ENCODE measurements at regions not wholly inside any gene's neighbourhood (a gene's known extent, or its start where the extent isn't known, plus 50 kb on each side); places are given as distances from the start of the nearest gene placed in this dataset.
"Not testable (repeated sequence)": the region's sequence is repeated elsewhere in the genome, so short reads cannot be mapped to it uniquely, and the experiment has no call there.

DNA sequence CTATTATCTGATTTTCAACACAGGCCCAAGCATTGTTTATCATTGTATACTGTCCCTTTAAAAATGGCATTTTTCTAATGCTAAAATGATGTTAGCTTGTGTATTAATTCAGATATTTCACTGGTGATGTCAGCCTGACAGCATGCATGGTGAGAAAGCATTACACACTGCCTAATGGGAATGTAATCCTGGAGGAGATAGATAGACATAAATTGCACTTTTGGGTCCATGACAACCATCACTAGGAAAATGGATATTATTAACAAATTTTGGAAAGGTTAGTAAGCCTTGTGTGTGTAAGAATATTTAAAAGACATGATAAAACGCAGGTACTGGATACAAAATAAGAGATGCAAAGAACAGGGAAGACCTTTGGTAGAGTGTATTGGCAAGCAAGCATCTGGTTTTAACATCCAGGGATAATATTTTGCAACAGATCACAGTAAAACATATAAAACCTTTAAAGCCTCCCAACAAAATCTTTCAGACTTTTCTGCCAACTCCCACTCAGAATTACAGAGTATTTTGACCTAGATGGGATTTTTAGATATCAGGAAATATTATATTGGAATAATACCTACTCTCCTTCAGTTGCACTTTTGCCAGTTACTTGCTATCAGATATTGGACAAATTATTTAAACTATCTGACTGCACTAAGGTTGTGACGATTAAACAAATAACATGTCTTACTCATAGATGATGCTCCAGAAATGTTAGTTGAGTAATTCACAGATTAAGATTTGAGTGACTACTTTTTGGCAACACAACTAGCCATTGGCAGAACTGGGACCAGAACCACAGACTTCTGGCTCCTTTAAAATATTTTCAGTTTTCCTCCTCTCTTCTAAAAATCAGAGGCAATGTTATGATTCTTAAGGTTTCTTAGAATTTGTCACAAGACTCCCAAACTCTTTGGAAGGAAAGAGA is 291.6 kb upstream of the SEMA3C start:
- DNase-seq: no peak

DNA sequence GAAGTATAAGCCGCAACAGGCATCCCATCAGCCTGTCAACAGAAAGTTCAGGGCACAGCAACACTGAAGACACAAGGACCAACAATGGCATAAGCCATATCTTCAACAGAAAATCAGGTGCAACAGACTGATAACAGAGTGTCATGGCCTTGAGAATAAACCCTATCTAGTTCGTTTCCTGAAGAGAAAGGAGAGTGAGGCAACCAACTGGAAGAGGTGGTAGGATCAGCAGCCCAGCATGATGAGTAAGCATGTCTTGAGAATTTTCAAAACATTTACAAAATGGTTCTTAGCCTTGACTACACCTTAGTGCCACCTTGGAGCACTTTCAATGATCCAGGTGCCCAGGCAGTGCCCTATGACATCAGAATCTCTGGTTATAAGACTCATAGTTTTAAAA is 290.2 kb upstream of the SEMA3C start:
- no peak for DNase-seq

DNA sequence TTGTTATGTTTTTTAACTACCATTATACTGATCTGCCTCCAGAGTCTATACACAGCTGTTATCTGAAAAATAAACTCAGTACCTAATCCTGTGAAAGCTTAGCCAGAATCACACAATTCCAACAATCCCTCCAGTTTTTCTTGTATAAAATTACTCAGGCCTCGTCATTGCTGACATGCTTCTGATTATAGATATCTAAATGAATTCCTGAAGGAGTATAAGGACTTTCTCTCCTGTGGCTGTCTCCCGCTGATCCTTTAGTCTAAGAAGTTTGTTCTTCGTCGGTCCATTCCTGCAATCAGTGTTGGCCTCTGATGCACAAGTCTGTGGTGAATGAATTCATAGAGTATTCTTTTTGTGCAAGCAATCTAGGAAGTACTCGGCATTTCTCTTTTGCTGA is 288.9 kb upstream of the SEMA3C start:
- DNase-seq: no peak

DNA sequence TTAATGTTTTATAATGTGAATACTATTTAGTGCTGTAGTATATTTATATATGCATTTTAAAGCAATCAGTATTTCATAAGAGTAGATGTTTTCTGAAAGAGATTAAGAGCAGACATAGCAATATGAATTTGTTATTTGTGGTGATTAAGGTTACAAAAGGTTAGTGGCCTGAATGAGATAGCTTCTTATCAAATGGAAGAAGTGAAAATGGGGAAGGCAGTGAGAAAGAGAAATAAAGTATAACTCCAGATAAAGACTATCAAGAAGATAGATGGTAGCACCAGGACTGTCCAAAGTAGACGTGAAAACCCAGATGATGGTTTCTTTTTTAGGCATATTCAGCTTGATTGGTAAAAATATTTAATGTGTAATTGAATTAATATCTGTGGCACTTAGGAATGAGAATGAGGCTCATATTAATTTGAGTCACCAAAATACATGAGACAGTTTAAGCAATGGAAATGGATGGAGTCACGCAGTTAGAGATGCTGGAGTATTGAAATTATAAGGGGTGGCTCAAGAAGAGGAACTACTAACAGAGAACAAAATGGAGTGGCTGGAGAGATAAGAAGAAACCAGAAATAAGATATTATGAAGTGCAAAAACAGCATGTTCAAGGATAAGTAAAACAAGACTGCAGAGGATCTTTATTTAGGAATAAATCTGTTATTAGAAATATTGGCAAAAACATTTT is 288.0 kb upstream of the SEMA3C start:
- DNase-seq: no peak

DNA sequence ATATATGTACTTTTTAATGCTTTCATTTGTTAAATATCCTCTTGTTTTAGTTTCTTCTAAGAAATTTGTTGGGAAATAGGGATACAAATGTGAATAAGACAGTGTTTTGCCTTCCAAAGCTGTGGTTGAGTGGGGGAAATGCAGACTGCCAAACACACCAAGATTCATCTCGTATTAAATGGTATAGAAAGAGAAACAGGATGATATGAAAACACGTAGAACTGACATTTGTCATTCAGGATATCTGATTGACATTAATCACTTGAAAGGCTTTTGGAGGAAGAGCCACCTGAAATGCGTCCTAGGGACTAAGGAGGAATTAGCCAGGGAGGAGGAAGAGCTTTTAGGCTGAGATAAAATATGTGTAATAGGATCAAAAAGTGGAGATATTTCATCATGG is 287.4 kb upstream of the SEMA3C start:
- no peak for DNase-seq

DNA sequence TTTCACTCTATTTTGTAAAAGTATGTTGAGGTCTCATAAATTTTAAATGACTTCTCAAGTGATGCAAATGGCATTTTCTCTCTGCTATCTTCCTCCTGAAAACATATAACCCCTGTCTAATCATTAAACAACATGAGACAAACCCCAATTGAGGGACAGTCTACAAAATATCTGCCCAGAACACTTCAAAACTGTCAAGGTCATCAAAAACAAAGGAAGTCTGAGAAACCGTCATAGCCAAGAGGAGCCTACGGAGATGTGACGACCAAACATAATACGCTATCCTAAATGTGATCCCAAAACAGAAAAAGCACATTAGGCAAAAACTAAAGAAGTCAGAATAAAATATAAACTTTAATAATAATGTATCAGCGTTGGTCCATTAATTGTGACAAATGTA is 282.3 kb upstream of the SEMA3C start:
- no peak for DNase-seq

DNA sequence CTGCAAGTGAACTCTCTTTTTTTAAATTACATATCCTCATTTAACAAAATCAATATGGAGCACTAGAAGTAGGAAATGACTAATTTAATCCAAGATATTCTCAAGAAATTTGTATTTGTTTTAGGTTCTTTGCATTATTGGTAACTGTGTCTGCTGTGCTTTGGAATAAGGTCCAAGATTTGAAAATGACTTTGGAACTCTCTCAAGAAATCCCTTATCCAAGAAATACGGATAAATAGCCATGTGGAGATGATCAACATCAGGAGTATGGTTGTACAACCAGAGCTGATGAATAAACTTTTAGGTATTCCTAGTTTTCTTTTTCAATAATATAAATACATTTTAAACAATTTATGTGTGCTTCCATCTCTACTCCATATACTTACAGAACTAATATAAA is 279.9 kb upstream of the SEMA3C start:
- DNase-seq: no peak

DNA sequence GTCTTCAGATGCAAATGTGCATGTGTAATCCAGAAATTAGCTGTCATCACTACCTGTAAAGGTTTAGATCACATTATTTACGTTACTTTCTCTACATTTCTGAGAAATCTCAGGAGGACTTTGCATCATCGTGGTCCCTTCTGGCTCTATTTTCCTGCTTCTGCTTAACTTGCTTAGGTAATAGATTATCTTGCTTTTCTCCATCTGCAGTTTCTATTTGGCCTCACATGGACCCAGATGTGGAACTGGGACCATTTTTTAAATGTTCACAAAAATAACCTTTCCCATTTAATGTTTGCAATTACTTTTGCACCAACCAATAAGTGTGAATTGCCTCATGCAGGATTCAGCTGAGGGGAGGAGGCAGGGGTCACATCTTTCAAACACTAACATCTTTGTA is 278.4 kb upstream of the SEMA3C start:
- DNase-seq: no peak

DNA sequence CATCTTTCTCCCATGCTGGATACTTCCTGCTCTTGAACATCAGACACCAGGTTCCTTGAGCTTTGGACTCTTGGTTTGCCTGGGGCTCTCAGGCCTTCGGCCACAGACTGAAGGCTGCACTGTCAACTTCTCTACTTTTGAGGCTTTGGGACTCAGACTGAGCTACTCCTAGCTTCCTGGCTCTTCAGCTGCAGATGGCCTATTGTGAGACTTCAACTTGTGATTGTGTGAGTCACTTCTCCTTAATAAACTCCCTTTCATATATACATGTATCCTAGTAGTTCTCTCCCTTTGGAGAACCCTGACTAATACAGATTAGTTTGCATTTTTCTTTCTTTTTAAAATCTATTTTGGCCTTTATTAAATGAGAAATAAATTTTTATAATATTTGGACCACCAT is 276.2 kb upstream of the SEMA3C start:
- no peak for DNase-seq

DNA sequence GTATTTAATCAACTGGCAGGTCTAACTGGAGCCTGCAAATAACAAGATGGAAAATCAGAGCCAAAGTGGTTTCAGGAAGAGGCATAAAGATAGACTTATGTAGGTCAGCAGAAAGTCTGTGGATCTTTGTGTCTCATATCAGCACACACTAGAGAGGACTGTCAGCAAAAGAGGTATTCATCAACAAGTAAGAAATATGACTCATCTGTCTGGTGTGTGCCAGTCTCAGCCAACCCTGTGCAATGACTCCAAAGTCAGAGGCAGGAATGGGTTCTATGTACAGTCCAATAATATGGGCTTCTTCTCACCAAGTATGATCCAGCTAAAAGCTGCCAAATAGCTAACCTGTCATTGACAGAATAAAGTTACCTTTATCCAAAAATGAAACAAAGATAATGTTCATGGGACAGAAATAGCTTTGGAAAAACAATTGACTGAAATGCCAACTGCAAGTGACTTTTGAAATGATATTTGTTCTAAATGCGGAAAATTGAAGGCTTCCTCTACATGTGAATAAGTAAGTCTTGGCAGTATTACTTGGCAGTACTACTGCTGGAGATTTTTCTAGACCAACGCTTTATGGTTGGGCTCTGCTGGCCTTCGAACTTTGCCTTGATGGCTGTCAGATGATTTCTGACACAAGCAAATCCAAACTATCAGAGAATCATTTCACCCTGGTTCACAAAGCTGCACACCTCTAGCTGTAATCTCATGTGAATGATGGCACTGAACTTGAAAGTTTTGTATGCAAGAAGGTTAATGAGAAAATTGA is 272.3 kb upstream of the SEMA3C start:
- DNase-seq: no peak

DNA sequence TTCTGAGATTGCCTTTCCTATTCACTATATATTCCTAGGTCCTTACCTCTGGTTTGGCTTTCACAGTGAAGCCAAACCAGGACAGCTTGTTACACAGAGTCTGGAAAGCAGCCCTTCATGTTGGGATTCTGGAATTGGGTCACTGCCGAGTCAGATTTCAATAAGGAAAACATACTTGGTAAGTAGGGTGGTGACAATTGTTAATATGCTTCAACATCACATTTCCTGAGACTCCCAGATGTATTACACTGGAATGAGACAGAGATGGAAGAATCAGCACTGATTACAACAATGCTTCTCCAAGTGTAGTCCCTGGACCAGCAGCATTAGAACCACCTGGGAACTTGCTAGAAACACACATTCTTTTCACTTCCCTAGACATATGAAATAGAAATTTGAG is 268.9 kb upstream of the SEMA3C start:
- DNase-seq: no peak

DNA sequence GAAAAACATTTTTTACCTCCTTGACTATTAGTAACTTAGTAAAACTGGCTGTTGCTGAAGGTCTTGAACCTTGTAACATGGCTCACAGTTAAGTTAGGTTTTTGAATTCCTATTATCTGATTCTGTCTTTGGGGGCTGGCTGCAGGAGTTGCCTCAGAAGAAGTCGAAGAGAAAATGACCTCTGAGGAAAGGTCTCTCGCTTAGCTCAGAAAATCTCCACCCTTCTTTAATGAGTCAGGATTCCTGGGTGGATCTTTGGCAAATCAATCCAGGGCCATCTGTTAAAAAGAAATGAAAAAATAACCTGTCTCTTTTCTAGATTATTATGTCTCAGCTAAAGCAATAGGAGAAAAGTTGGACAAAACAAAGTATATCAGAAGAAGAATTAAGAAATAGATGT is 267.8 kb upstream of the SEMA3C start:
- no peak for DNase-seq

DNA sequence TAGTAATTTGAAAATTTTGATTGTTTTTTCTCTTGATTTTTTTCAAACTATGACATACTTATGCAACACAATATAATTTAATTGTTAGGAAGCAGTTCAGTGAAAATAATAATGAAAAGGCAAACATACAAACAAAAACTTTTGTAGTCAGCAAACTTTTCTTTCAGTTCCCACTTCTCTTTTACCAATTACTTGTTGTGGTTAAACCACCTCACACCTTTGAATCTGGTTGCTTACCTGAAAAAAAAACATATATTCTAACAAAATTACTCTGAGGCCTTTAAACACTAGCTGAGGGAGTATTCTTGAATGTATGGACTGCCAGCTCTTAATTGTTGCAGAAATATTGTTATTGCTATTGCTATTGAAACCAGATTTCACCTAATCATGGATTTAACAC is 266.2 kb upstream of the SEMA3C start:
- DNase-seq: no peak

DNA sequence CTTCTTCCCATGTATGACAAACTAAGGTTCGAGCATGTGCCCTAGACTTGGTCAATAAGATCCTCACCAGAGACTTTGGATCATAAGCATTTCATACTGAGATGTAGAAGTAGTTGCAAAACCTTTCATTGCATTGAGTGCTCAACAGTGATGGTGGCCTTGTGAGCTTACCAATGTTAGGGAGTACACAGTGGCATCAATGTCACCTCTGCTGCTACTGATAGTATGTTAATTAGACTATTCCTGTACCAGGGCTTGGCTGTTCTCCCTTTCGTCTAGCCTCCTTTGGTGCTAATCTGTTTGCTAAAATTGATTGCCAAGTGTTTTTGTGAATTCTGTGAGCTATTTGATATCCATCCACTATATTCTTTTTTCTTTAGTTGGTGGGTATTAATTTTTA is 264.5 kb upstream of the SEMA3C start:
- no peak for DNase-seq

DNA sequence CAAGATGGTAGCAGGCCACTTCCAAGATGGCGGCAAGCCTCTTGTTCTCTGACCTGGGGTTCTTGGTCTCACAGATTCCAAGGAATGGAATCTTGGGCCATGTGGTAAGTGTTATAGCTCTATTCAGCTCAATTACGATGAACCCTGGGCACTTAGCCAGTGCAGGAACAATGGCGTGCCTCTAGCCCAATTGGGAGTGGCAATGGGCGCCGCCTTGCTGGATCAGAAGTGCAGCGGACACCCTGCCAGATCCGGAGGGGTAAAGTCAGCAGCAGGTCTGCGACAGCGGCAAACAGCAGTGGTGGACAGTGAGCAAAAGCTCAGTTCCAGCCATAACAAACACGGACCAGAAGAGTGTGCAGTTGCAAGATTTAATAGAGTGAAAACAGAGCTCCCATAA is 263.2 kb upstream of the SEMA3C start:
- not testable (repeated sequence) for DNase-seq

DNA sequence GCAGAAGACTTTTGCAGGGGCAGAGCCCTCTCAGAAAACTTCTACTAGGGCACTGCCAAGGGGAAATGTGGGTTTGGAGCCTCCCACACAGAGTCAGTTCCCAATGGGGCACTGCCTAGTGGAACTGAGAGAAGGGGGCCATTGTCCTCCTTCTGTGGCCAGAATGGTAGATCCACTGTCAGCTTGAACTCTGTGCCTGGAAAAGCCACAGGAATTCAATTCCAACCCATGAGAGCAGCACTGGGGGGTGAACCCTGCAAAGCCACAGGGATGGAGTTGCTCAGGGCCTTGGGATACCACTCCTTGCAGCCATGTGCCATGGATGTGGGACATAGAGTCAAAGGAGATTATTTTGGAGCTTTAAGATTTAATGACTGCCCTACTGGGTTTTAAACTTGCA is 262.2 kb upstream of the SEMA3C start:
- no peak for DNase-seq

DNA sequence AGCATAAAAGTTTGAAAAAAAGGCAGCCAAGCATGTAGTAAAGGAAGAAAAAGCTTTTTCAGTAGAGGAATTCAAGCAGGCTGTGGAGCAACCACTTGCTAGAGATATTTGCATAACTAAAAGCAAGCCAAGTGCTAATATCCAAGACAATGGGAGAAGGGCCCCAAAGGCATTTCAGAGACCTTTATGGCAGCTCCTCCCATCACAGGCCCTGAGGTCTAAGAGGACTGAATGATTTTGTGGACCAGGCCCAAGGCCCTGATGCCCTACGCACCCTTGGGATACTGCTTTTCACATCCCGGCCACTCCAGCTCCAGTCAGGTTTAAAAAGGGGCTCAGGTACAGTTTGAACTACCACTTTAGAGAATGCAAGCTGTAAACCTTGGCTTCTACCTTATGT is 261.7 kb upstream of the SEMA3C start:
- no peak for DNase-seq

DNA sequence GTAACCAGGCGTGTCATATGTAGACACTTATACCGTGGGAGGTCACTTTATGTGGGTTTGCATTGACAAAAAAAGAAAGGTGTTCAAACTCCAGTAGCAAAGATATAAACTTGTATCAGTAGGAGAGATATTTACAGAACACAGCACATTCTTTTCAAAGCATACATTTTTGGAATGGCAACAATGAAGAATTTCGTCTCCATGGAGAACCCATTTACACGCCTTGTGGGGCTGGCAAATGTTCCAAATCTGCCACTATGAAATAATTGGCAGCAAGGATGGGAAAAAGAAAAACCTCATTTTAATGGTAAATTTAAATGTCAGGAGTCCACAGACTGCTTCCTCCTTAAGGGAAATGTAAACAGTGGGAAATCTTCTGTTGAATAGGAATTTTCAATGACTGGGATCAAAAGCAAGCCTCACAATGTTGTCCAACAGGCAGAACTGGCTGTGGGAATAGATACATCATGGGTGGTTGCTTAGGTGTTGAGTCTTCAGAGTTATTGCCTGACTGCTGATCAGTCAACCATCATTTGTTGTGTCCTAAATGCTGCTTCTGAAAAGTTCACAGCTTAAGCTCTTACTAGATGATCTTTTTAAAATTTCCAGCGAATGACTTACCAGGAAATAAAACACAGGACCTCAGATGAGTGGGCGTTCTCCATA is 256.6 kb upstream of the SEMA3C start:
- DNase-seq: no peak

DNA sequence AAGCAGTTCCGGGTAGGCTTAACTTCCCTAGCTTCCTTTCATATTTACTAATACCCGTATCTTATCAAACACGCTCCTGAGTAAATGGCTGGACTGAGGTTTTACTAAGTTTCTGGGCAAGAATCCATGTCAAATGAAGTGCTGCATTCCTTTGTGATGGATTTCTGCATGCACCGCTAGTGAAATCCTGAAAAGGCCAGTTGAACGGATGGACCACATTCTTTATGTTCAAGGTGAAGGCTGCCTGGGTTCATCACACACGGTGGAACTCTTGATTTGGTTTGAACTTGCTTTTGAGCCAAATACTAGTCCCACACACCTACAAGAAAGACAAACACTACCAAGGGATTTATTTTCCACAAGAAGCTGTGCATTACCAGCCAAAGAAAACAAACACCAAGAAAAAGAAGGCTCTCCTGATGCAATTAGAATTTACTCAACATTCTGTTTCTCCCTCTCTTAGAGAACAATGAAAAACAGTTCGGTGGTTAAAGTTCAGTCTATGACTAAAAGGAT is 255.0 kb upstream of the SEMA3C start:
- no peak for DNase-seq

DNA sequence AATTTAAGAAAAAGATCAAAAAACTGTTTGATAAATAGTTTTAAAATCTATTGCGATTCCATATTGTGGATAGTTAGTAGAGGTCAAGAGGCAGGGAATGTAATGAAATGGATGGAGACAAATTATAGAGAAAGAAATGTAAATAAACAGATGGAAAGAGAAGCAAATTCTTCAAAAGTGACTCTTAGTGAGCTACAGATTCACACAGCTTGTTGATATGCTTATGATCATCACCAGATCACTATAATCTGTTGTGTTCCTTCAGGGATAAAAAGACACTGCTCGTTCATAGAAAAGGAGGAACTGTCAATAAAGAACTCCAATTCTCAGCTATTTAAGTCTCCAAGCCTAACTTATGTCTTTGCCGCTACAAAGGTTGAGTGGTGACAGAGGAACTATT is 251.4 kb upstream of the SEMA3C start:
- no peak for DNase-seq

DNA sequence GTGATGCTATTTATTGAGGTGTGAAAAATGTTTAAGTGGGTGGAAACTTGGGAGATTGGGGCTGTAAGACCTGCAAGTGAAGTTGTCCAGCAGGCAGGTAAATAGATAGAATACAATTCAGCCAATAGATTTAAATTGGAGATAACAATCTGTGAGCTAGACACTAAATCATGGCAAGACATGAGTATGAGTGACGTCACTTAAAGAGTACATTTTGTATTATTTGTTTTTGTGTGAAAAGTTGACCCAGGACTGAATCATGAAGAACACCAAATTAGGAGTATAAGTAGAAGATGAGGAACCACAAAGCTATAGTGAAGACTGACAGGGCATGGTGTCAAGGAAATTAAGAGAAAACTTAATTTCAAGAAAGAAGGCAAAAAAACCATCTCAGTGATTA is 249.1 kb upstream of the SEMA3C start:
- DNase-seq: no peak

DNA sequence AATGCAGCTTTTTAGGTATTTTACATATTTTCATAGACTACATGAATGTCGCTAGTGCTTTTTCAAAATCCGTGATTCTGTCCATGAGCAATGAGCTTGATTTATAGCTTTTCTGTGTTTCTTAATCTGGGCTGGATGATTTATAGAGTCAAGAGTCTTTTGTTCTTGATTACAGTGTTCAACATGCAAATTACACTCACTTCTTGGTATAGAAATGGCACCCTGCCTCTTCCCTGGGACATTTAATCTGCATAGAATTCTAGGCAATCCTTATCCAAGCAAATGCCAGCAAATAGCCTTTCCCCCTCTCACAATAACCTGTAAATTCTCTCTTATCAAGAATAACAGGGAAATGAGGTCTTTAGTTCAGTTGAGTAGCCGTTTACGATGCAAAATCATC is 246.2 kb upstream of the SEMA3C start:
- no peak for DNase-seq

Data from MV-4-11 (cell line).